HEK293T (cell line): ENCODE measurements at regions not wholly inside any gene's neighbourhood (a gene's known extent, or its start where the extent isn't known, plus 50 kb on each side); places are given as distances from the start of the nearest gene placed in this dataset.

Source experiments
- ELF4 ChIP-seq: fragments of 450-650 bp; IDR thresholded peaks from 2 replicates; pipeline ENCODE4 v1.6.1; 2017; ENCODE audit warnings: antibody characterized with exemption
- SUZ12 ChIP-seq: fragments of 450-650 bp; IDR thresholded peaks from 2 replicates; pipeline ENCODE4 v1.6.1; 2016; ENCODE audit warnings: mild to moderate bottlenecking
- ZNF384 ChIP-seq: fragments of 450-650 bp; IDR thresholded peaks from 2 replicates; pipeline ENCODE4 v1.6.1; 2016

DNA sequence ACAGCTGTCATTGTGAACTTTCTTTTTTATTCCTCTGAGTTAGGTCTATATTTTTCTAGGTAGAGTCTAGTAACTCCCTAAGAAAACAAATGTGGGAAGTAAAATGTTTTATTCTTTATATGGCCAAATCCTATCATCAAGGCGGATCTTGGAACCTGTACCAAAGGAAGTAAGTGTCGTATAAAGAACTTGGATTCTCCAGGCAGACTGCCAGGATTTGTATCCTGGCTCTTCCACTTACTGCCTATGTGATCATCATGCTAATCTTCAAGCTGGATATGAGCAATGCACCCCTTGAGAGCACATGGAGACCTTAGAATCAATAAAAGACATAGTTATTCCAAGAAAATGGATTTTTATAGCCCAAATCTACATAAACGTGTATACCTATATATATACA is 286.5 kb downstream of the PCDH17 start:
- TF ChIP-seq SUZ12 (no peak), ELF4 (no peak), ZNF384 (no peak)
